ENCODE measurements at regions not wholly inside any gene's neighbourhood (a gene's known extent, or its start where the extent isn't known, plus 50 kb on each side); places are given as distances from the start of the nearest gene placed in this dataset.

DNA sequence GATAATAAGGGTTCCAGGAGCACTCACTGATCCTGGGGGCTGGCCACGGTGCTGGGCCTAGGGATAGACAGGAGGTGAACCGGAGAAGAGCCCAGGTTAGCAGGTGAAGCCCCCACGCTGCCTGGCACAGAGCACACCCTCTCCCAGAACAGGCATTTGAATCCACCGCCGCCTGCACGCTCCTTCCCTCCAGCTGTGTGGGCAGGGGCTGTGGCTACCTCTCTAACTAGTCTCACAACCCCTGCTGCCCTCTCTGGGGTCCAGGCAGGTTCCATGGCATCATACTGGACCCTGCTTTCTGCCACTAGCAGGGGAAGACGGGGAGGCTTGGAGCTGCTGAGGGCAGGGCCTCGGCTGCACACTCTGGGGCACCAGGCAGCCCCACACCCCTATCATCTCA, 358.0 kb downstream of the CTTN start:
- TF ChIP-seq GTF2F1 (IDR thresholded peaks at IDR 0.05; ENCODE audit: low read length) (no peak), MYC (CRISPR knock-in tag; IDR thresholded peaks at IDR 0.05; ENCODE audit: borderline replicate concordance) (no peak), REST (IDR thresholded peaks at IDR 0.05; ENCODE audit: borderline replicate concordance in 1 of 2, low read depth in 1 of 2, low read length in 2 of 2) (no peak), HMG20A (CRISPR knock-in tag; IDR thresholded peaks at IDR 0.05; ENCODE audit: borderline replicate concordance) (no peak), ZNF224 (CRISPR knock-in tag; IDR thresholded peaks at IDR 0.05) (no peak), RAD21 (CRISPR knock-in tag; IDR thresholded peaks at IDR 0.05) (no peak), PBX3 (CRISPR knock-in tag; IDR thresholded peaks at IDR 0.05; ENCODE audit: borderline replicate concordance) (no peak), GPN1 (CRISPR knock-in tag; IDR thresholded peaks at IDR 0.05; ENCODE audit: borderline replicate concordance) (no peak), MAX (IDR thresholded peaks at IDR 0.05) (no peak), EP300 (IDR thresholded peaks at IDR 0.05; ENCODE audit: low read depth in 2 of 2, low read length in 2 of 2) (no peak), EP300 (CRISPR knock-in tag; IDR thresholded peaks at IDR 0.05; ENCODE audit: borderline replicate concordance) (no peak), KDM5B (CRISPR knock-in tag; IDR thresholded peaks at IDR 0.05; ENCODE audit: borderline replicate concordance) (no peak)
- TF ChIP-seq, protein P1, sequence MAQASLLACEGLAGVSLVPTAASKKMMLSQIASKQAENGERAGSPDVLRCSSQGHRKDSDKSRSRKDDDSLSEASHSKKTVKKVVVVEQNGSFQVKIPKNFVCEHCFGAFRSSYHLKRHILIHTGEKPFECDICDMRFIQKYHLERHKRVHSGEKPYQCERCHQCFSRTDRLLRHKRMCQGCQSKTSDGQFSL (CRISPR knock-in tag; IDR thresholded peaks at IDR 0.05), result no peak
- TF ChIP-seq, protein P2, sequence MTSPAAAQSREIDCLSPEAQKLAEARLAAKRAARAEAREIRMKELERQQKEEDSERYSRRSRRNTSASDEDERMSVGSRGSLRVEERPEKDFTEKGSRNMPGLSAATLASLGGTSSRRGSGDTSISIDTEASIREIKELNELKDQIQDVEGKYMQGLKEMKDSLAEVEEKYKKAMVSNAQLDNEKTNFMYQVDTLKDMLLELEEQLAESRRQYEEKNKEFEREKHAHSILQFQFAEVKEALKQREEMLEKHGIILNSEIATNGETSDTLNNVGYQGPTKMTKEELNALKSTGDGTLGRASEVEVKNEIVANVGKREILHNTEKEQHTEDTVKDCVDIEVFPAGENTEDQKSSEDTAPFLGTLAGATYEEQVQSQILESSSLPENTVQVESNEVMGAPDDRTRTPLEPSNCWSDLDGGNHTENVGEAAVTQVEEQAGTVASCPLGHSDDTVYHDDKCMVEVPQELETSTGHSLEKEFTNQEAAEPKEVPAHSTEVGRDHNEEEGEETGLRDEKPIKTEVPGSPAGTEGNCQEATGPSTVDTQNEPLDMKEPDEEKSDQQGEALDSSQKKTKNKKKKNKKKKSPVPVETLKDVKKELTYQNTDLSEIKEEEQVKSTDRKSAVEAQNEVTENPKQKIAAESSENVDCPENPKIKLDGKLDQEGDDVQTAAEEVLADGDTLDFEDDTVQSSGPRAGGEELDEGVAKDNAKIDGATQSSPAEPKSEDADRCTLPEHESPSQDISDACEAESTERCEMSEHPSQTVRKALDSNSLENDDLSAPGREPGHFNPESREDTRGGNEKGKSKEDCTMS (CRISPR knock-in tag; conservative IDR thresholded peaks at IDR 0.05), result no peak
